ENCODE measurements at regions not wholly inside any gene's neighbourhood (a gene's known extent, or its start where the extent isn't known, plus 50 kb on each side); places are given as distances from the start of the nearest gene placed in this dataset.

- no peaks in the 10 kb centered on the region for H3K36me3 ChIP-seq
- no peaks in the 10 kb centered on the region for H3K4me1 ChIP-seq
- no peak for DNase-seq
- WGBS, 2 donors = 83 to 90% methylated on average over 2 of the region's 2 CpGs
- H3K27me3 ChIP-seq = no peaks in the 10 kb centered on the region
- no peak overlapping the region for H3K4me3 ChIP-seq (replicated peaks in 1 of 3)
- intact Hi-C loops (cut with DNase I) = no loop called here
- no peak overlapping the region for H3K27ac ChIP-seq
- H3K9me3 ChIP-seq = no peaks in the 10 kb centered on the region
- TF ChIP-seq, protein P1, sequence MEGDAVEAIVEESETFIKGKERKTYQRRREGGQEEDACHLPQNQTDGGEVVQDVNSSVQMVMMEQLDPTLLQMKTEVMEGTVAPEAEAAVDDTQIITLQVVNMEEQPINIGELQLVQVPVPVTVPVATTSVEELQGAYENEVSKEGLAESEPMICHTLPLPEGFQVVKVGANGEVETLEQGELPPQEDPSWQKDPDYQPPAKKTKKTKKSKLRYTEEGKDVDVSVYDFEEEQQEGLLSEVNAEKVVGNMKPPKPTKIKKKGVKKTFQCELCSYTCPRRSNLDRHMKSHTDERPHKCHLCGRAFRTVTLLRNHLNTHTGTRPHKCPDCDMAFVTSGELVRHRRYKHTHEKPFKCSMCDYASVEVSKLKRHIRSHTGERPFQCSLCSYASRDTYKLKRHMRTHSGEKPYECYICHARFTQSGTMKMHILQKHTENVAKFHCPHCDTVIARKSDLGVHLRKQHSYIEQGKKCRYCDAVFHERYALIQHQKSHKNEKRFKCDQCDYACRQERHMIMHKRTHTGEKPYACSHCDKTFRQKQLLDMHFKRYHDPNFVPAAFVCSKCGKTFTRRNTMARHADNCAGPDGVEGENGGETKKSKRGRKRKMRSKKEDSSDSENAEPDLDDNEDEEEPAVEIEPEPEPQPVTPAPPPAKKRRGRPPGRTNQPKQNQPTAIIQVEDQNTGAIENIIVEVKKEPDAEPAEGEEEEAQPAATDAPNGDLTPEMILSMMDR (IDR thresholded peaks at IDR 0.05) = no peak
- TF ChIP-seq POLR2A (IDR thresholded peaks at IDR 0.05) = no peak
Observed at GRCh38 chr15:61444585-61444984, 215.5 kb upstream of the RORA start.

DNA sequence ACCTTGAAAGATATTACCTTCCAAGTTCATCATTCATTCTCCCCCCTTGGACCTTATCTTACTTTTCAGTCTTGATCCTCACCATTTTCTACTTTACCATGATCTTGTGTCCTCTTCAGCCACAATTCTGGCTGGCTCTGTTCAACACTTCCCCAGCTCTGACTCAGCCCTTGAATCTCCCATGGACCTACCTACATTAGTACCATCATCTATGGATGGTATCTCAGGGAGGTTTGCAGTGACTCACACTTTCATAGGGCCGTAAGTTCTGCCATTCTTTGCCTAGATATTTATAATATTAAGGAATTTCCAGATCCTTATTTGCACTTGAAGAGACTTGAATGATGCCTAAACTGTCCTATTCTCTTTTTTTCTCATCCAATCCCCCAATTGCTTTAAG, 213.7 kb upstream of the RORA start:
- H3K9me3 ChIP-seq = no peaks in the 10 kb centered on the region
- WGBS, 2 donors = 84 to 91% methylated on average over 1 of the region's 1 CpG
- no peak overlapping the region for H3K27ac ChIP-seq
- H3K4me1 ChIP-seq = no peaks in the 10 kb centered on the region
- TF ChIP-seq, protein P1 (IDR thresholded peaks at IDR 0.05) = no peak
- no peak for TF ChIP-seq POLR2A (IDR thresholded peaks at IDR 0.05)
- no peaks in the 10 kb centered on the region for H3K27me3 ChIP-seq
- H3K36me3 ChIP-seq = no peaks in the 10 kb centered on the region
- DNase-seq = no peak
- intact Hi-C loops (cut with DNase I) = no loop called here
- no peak overlapping the region for H3K4me3 ChIP-seq (replicated peaks in 1 of 3)

DNA sequence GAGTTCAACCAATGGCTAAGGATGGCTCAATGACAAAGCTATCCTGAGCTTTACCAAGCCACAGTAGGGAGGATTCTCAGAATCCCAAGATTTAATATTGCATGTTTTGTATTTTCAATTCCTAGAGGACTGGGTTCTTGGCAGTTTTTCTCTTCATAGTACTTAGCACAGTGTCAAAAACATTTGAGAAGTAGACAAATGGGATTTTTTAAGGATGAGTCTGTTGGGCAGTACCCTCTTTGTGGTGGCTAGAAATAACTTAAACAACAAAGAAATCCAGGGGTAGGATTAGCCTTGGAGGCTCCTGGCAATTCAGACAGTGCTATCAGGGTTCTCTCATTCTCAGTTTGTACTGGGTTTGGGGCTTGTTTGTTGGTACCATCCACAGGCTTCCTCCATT, 212.8 kb upstream of the RORA start:
- intact Hi-C loops (cut with DNase I) = no loop called here
- H3K9me3 ChIP-seq = no peaks in the 10 kb centered on the region
- no peaks in the 10 kb centered on the region for H3K27me3 ChIP-seq
- no peaks in the 10 kb centered on the region for H3K4me1 ChIP-seq
- H3K36me3 ChIP-seq = no peaks in the 10 kb centered on the region
- no peak overlapping the region for H3K4me3 ChIP-seq (replicated peaks in 1 of 3)
- no peak for DNase-seq
- no peak for TF ChIP-seq POLR2A (IDR thresholded peaks at IDR 0.05)
- TF ChIP-seq, protein P1 (IDR thresholded peaks at IDR 0.05) = no peak
- no peak overlapping the region for H3K27ac ChIP-seq

- WGBS, 2 donors = 72 to 74% methylated on average over 1 of the region's 1 CpG
- no peaks in the 10 kb centered on the region for H3K4me1 ChIP-seq
- H3K27ac ChIP-seq = no peak overlapping the region
- H3K9me3 ChIP-seq = no peaks in the 10 kb centered on the region
- H3K4me3 ChIP-seq (replicated peaks in 1 of 3) = no peak overlapping the region
- no peak for DNase-seq
- no peaks in the 10 kb centered on the region for H3K36me3 ChIP-seq
- no peaks in the 10 kb centered on the region for H3K27me3 ChIP-seq
- intact Hi-C loops (cut with DNase I) = no loop called here
- TF ChIP-seq, protein P1 (IDR thresholded peaks at IDR 0.05) = no peak
- no peak for TF ChIP-seq POLR2A (IDR thresholded peaks at IDR 0.05)
Observed at GRCh38 chr15:61426466-61426865, 197.4 kb upstream of the RORA start.

DNA sequence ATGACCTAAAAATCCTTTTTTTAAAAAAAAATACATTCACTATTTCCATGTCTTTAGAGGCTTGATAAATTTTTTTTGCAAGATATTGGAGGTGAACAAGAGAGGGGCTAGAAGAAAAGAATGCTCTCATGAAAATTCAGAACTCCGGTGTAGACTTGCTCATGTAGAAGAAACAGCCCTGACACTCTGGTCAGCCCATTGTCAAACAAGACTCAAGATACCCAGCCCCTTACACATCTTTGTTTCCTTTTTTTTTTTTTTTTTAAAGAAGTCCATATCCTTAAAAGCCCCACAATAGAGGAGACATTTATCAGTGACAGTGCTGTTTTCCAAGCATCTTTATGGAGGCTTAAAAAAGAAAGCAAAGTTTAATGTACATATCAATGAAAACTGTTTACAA, 196.8 kb upstream of the RORA start:
- 68 to 69% methylated on average over 1 of the region's 1 CpG for WGBS, 2 donors

More for the DNA sequence above, 196.8 kb upstream of the RORA start:
- Histone ChIP-seq H3K27me3 (no peaks in the 10 kb centered on the region), H3K4me3 (replicated peaks in 1 of 3) (no peak overlapping the region), H3K9me3 (no peaks in the 10 kb centered on the region), H3K36me3 (no peaks in the 10 kb centered on the region), H3K4me1 (no peaks in the 10 kb centered on the region), H3K27ac (no peak overlapping the region)
- intact Hi-C loops (cut with DNase I) = no loop called here
- TF ChIP-seq, protein P1 (IDR thresholded peaks at IDR 0.05) = no peak
- TF ChIP-seq POLR2A (IDR thresholded peaks at IDR 0.05) = no peak
- no peak for DNase-seq
